Tongue (tissue), 1 donor: ENCODE measurements at regions not wholly inside any gene's neighbourhood (a gene's known extent, or its start where the extent isn't known, plus 50 kb on each side); places are given as distances from the start of the nearest gene placed in this dataset.
"Not testable (repeated sequence)": the region's sequence is repeated elsewhere in the genome, so short reads cannot be mapped to it uniquely, and the experiment has no call there.

ENCODE experiments used
- DNase-seq: peaks from one replicate; pipeline ENCODE4 v3.0.0-alpha.2; 2015

- DNase-seq = no peak
Observed at GRCh38 chr3:22704571-22705354, 498.4 kb upstream of the UBE2E2 start.

- not testable (repeated sequence) for DNase-seq
Observed at GRCh38 chr3:22706922-22707321, 496.2 kb upstream of the UBE2E2 start.

- DNase-seq = no peak
Observed at GRCh38 chr3:22713936-22714335, 489.2 kb upstream of the UBE2E2 start.

- DNase-seq = no peak
Observed at GRCh38 chr3:22714749-22715148, 488.4 kb upstream of the UBE2E2 start.

- DNase-seq = no peak
Observed at GRCh38 chr3:22720596-22720995, 482.5 kb upstream of the UBE2E2 start.

GRCh38 chr3:22724420-22724819 is 478.7 kb upstream of the UBE2E2 start:
- no peak for DNase-seq

GRCh38 chr3:22728406-22728805 is 474.7 kb upstream of the UBE2E2 start:
- no peak for DNase-seq

- DNase-seq = no peak
Observed at GRCh38 chr3:22729212-22729611, 473.9 kb upstream of the UBE2E2 start.

GRCh38 chr3:22729981-22730380 is 473.1 kb upstream of the UBE2E2 start:
- peak; percentile 32 for DNase-seq

- no peak for DNase-seq
Observed at GRCh38 chr3:22730701-22731100, 472.4 kb upstream of the UBE2E2 start.

GRCh38 chr3:22731901-22732300 is 471.2 kb upstream of the UBE2E2 start:
- no peak for DNase-seq

- DNase-seq = no peak
Observed at GRCh38 chr3:22732641-22733040, 470.5 kb upstream of the UBE2E2 start.

GRCh38 chr3:22734207-22734606 is 468.9 kb upstream of the UBE2E2 start:
- no peak for DNase-seq

- DNase-seq = no peak
Observed at GRCh38 chr3:22734756-22735155, 468.4 kb upstream of the UBE2E2 start.

GRCh38 chr3:22735373-22735772 is 467.8 kb upstream of the UBE2E2 start:
- no peak for DNase-seq

GRCh38 chr3:22743386-22743785 is 459.7 kb upstream of the UBE2E2 start:
- not testable (repeated sequence) for DNase-seq

GRCh38 chr3:22745321-22745720 is 457.8 kb upstream of the UBE2E2 start:
- DNase-seq = no peak

- no peak for DNase-seq
Observed at GRCh38 chr3:22746221-22746620, 456.9 kb upstream of the UBE2E2 start.

- DNase-seq = no peak
Observed at GRCh38 chr3:22748453-22749045, 454.6 kb upstream of the UBE2E2 start.

- no peak for DNase-seq
Observed at GRCh38 chr3:22759636-22760310, 443.4 kb upstream of the UBE2E2 start.

GRCh38 chr3:22765679-22766078 is 437.4 kb upstream of the UBE2E2 start:
- no peak for DNase-seq

- no peak for DNase-seq
Observed at GRCh38 chr3:22777834-22778233, 425.3 kb upstream of the UBE2E2 start.

GRCh38 chr3:22779737-22780136 is 423.4 kb upstream of the UBE2E2 start:
- DNase-seq = no peak

GRCh38 chr3:22792533-22792932 is 410.6 kb upstream of the UBE2E2 start:
- no peak for DNase-seq
